ENCODE measurements at regions not wholly inside any gene's neighbourhood (a gene's known extent, or its start where the extent isn't known, plus 50 kb on each side); places are given as distances from the start of the nearest gene placed in this dataset.
"Not testable (repeated sequence)": the region's sequence is repeated elsewhere in the genome, so short reads cannot be mapped to it uniquely, and the experiment has no call there.

DNA sequence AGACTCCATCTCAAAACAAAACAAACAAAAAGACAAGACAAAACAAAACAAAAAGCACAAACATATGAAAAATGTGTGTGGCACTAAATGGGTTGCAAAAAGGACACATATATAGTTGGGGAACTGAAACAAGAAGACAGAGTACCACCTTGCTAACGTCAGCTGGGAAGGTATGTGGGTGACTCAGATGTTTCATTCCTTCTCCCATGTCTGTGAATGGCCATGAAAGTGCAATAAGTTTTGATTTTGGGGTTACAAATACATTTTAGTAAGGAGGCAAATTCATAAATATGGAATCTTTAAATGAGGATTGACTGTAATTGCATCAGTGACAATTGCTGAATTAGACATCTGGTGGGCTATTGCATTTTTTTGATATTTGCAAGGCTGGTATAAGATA, 81.6 kb upstream of the KLF4 start:
- no peak for FAIRE-seq

DNA sequence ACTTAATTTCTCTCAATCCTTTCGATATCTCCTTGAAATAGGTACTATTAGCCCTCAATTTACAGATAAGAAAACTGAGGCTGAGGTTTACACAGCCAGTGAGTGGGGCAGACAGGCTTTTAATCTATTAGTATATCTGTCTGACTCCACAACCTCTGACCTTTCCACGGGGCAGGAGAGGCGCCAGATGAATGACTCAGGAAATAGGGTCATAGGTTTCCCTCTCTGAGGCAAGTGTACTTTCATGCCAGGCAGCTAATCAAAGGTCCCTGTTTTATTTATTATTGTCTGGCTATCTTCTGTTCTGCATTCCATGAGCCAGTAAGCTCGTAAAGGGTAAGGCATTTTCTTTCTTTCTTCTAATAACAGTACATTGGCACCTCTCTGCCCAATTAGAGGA, 79.6 kb upstream of the KLF4 start:
- FAIRE-seq: no peak

- not testable (repeated sequence) for FAIRE-seq
These were observed 78.8 kb upstream of the KLF4 start for GRCh38 chr9:107568406-107568805.

- FAIRE-seq: no peak
These were observed 77.9 kb upstream of the KLF4 start for GRCh38 chr9:107567462-107567861.

GRCh38 chr9:107566611-107567061, 77.1 kb upstream of the KLF4 start:
- no peak for FAIRE-seq

- FAIRE-seq: no peak
These were observed 73.2 kb upstream of the KLF4 start for GRCh38 chr9:107562798-107563197.

- no peak for FAIRE-seq
These were observed 70.0 kb upstream of the KLF4 start for GRCh38 chr9:107559494-107560086.

DNA sequence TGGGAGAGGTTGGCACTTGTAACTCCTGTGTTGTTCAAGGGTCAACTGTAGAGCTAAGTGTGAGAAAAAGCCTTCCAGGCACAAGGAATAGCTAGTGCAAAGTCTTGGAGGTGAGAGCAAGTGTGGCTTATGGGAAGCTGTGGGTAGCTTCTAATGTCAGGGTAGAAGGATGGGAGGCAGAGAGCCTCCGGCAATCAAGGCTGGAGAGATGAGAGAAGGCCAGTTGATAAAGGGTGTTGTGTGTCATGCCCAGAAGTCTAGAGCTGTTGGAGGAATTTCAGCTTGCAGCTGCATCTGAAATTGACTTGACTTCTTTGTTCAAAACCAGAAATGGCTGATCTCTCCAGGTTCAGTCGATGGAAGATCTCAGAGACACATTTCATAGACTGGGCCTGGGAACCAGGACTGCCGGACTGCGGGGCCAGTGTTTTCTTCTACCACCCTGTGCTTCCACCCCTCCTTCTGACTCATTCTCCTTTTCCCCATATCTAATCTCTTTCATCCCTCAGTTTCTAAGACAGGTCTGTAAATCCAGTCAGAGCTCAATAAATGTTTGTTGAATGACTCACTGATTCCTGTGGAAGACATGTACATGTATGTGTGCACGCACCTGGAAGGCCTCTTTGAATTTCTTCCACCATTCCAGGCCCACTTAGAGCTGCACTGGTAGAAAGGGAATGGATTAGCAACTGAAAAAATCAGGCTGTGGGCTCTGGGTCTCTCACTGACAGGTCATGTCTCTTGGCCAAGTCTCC, 67.8 kb upstream of the KLF4 start:
- no peak for FAIRE-seq

- no peak for FAIRE-seq
These were observed 65.1 kb upstream of the KLF4 start for GRCh38 chr9:107554636-107555035.

GRCh38 chr9:107548298-107549142, 59.0 kb upstream of the KLF4 start:
- FAIRE-seq: no peak

GRCh38 chr9:107547772-107548297, 58.3 kb upstream of the KLF4 start:
- no peak for FAIRE-seq

DNA sequence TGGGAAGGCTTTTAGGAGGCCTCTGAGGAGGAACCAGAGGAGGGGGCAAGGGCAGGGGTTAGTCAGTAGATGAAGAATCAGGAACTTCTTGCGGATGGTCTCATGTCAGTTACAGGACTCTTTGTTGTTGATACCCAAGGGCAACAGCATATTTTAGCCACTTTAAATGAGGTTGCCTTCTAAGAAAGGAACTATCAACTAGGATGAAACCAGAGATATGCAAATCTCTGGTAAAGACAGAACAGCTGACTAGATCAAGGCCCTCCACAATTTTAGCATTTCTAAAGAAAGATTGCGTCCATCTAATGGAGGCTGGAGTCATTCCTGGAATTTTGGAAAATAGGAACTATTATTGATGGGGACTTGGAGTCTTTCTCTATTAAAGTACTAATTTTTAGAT, 57.7 kb upstream of the KLF4 start:
- no peak for FAIRE-seq

DNA sequence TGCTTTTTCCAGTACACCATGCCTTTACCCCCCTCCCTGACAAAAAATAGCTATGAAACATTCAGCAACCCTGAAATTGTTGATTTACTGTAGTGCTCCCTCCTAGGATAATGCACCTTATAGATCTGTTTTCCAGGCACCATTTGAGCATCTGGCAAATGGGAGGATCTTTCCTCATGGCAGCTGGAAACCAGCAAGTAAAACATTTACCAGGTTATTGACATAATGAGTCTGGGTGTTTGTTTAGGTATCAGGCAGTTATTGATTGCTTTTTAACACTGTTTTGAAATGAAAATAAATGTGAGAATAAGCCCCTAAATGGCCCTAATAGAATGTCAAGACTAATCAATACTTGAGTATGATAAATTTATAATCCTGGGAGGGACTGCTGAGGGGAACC, 57.3 kb upstream of the KLF4 start:
- FAIRE-seq: no peak

DNA sequence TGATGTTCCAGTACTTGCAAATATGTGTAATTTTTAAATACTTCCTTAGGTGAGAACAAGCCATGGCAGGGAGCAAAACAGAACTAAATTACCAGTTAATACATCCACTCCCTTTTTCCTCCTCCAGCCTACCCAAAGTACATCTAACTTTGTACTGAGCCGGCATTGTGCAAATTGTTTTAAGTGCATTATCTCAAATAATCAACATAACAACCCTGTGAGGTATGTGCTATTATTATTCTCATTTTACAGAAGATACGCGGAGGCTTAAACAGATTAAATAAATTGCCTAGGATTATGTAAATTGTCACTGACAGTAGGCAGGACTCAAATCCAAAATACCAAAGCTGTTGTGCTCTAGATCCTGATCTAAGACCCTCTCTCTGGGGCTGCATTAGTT, 55.5 kb upstream of the KLF4 start:
- no peak for FAIRE-seq

- FAIRE-seq: no peak
These were observed 53.0 kb upstream of the KLF4 start for GRCh38 chr9:107542411-107543157.

- FAIRE-seq: no peak
These were observed 52.0 kb upstream of the KLF4 start for GRCh38 chr9:107541523-107541922.

DNA sequence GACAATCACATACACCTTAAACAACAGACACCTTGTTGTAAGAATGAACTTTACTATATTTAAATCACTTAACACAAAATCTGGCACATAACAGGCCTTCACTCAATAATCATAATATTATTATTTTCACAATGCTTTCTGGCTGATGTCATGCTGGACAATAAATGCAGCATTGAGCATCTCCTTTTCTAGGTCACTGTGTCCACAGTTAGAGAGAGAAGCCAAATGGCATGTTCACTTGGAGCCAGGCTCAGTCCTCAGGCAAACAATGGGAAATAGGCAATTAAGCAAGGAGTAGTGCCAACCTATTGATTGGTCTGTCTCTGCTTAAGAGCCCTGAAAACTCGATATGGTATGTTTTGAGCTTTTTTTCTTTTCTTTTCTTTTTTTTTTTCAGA, 50.6 kb upstream of the KLF4 start:
- FAIRE-seq: no peak

GRCh38 chr9:107539427-107540163, 50.0 kb upstream of the KLF4 start:
- FAIRE-seq: no peak

Data from G401.6 (cell line).